CD14-positive monocyte (primary cell): ENCODE measurements at regions not wholly inside any gene's neighbourhood (a gene's known extent, or its start where the extent isn't known, plus 50 kb on each side); places are given as distances from the start of the nearest gene placed in this dataset.

Experiments
- DNase-seq, 3 donors: peaks; one replicate each; pipeline ENCODE4 v3.0.0-alpha.2; 2011 to 2022
- H2AFZ ChIP-seq: 2 replicates; pipeline ENCODE4 v1.6.0; 2012; ENCODE audit warnings: mild to moderate bottlenecking, low read depth, low read length, inconsistent platforms; ENCODE audit not compliant: insufficient read depth, poor library complexity, severe bottlenecking
- H3K27ac ChIP-seq, 2 donors: 1 replicate in 1 of 2; 2 replicates in 1 of 2; pipeline ENCODE4 v1.5.1; 2012 to 2013; ENCODE audit warnings: low read length in 2 of 2, control low read depth in 1 of 2, inconsistent platforms in 1 of 2, low read depth in 1 of 2, mild to moderate bottlenecking in 1 of 2
- H3K27me3 ChIP-seq, 2 donors: one replicate each; pipeline versions ENCODE4 v1.6.0 to v1.6.1; 2011 to 2013; ENCODE audit warnings: low read length in 2 of 2; ENCODE audit not compliant: control insufficient read depth in 2 of 2, insufficient read depth in 2 of 2
- H3K36me3 ChIP-seq, 2 donors: replicated peaks in 1 of 2; 1 replicate in 1 of 2; 2 replicates in 1 of 2; pipeline versions ENCODE4 v1.5.1 to v1.6.1; 2012 to 2013; ENCODE audit warnings: low read length in 2 of 2, control low read depth in 1 of 2, inconsistent platforms in 1 of 2, mild to moderate bottlenecking in 1 of 2; ENCODE audit not compliant: insufficient read depth in 2 of 2, control insufficient read depth in 1 of 2
- H3K4me1 ChIP-seq, 2 donors: 1 replicate in 1 of 2; 2 replicates in 1 of 2; pipeline versions ENCODE4 v1.5.1 to v1.6.1; 2012 to 2013; ENCODE audit warnings: low read length in 2 of 2, control low read depth in 1 of 2, inconsistent platforms in 1 of 2, mild to moderate bottlenecking in 1 of 2, moderate library complexity in 1 of 2; ENCODE audit not compliant: insufficient read depth in 2 of 2, control insufficient read depth in 1 of 2
- H3K4me2 ChIP-seq: replicated peaks from 2 replicates; pipeline ENCODE3; 2012; ENCODE audit warnings: low read length, moderate library complexity, mild to moderate bottlenecking; ENCODE audit not compliant: poor library complexity, severe bottlenecking; ENCODE audit errors: extremely low read depth
- H3K4me3 ChIP-seq, 3 experiments: fragments of 200-600 bp in 1 of 3; sonication (generic) in 1 of 3; replicated peaks in 1 of 3; 1 replicate in 2 of 3; 2 replicates in 1 of 3; pipeline ENCODE4 v1.5.1; 2011 to 2013; ENCODE audit warnings: low read length in 3 of 3, mild to moderate bottlenecking in 3 of 3, control low read depth in 2 of 3, low read depth in 2 of 3, inconsistent platforms in 1 of 3, moderate library complexity in 1 of 3
- H3K79me2 ChIP-seq: 2 replicates; pipeline ENCODE4 v1.6.0; 2012; ENCODE audit warnings: mild to moderate bottlenecking, control low read depth, inconsistent platforms, low read length, moderate library complexity; ENCODE audit not compliant: insufficient read depth
- H3K9ac ChIP-seq: 2 replicates; pipeline ENCODE4 v1.6.0; 2017; ENCODE audit warnings: low read length, mild to moderate bottlenecking; ENCODE audit not compliant: insufficient read depth, poor library complexity, severe bottlenecking
- H3K9me3 ChIP-seq, 2 donors: replicated peaks in 1 of 2; 1 replicate in 1 of 2; 2 replicates in 1 of 2; pipeline versions ENCODE4 v1.5.1 to v1.6.1; 2012 to 2013; ENCODE audit warnings: low read length in 2 of 2, control low read depth in 1 of 2; ENCODE audit not compliant: control insufficient read depth in 1 of 2, insufficient read depth in 1 of 2
- H4K20me1 ChIP-seq: 2 replicates; pipeline ENCODE4 v1.6.0; 2012; ENCODE audit warnings: mild to moderate bottlenecking, low read length, control low read depth, moderate library complexity; ENCODE audit not compliant: insufficient read depth
- H3K27ac Mint-ChIP-seq, 7 donors: one replicate each; pipeline ENCODE4 v1.8.0; 2020; ENCODE audit warnings: mild to moderate bottlenecking in 7 of 7, mixed read lengths in 7 of 7, moderate library complexity in 6 of 7, inconsistent platforms in 2 of 7
- H3K27me3 Mint-ChIP-seq, 3 donors: one replicate each; pipeline ENCODE4 v1.8.0; 2021 to 2022; ENCODE audit warnings: low read depth in 3 of 3, mild to moderate bottlenecking in 3 of 3, mixed read lengths in 3 of 3, moderate library complexity in 3 of 3, inconsistent platforms in 1 of 3
- H3K36me3 Mint-ChIP-seq, 2 donors: one replicate each; pipeline ENCODE4 v1.8.0; 2020; ENCODE audit warnings: mixed read lengths in 2 of 2, inconsistent platforms in 1 of 2, mild to moderate bottlenecking in 1 of 2
- H3K4me1 Mint-ChIP-seq: one replicate; pipeline ENCODE4 v1.8.0; 2020; ENCODE audit warnings: mild to moderate bottlenecking, mixed read lengths
- H3K4me3 Mint-ChIP-seq, 2 donors: one replicate each; pipeline ENCODE4 v1.8.0; 2020; ENCODE audit warnings: mild to moderate bottlenecking in 2 of 2, mixed read lengths in 2 of 2, moderate library complexity in 1 of 2
- H3K9me3 Mint-ChIP-seq, 7 donors: one replicate each; pipeline ENCODE4 v1.8.0; 2020 to 2022; ENCODE audit warnings: mixed read lengths in 7 of 7, mild to moderate bottlenecking in 6 of 7, moderate library complexity in 6 of 7, inconsistent platforms in 2 of 7
- CTCF ChIP-seq: fragments of 200-600 bp; IDR thresholded peaks from one replicate; pipeline ENCODE4 v1.8.0; 2022; ENCODE audit warnings: antibody characterized with exemption, mild to moderate bottlenecking
- WGBS: methylation state at CpG from one replicate; pipeline ENCODE4 v1.1.5; 2013; ENCODE audit warnings: missing lambda C conversion rate; ENCODE audit not compliant: insufficient coverage; 5-methylcytosine and 5-hydroxymethylcytosine counted together
- intact Hi-C, 2 donors: fragments of 100-400 bp; cut with micrococcal nuclease; formaldehyde crosslinking; loops; one replicate each; pipeline versions ENCODE4 v1.15.0 to v1.15.1; 2023

GRCh38 chr10:106312087-106312486, 852.4 kb downstream of the SORCS1 start:
- H3K4me3 Mint-ChIP-seq = no peak overlapping the region
- no peak for DNase-seq
- H3K27ac Mint-ChIP-seq = no peak overlapping the region
- no peaks in the 10 kb centered on the region for H4K20me1 ChIP-seq
- no peaks in the 10 kb centered on the region for H3K27me3 Mint-ChIP-seq
- no peaks in the 10 kb centered on the region for H3K4me1 Mint-ChIP-seq
- no peak overlapping the region for H2AFZ ChIP-seq
- no peaks in the 10 kb centered on the region for H3K36me3 Mint-ChIP-seq
- no peak overlapping the region for H3K27ac ChIP-seq
- H3K4me1 ChIP-seq = no peaks in the 10 kb centered on the region
- H3K36me3 ChIP-seq = no peaks in the 10 kb centered on the region
- H3K4me3 ChIP-seq = no peak overlapping the region
- H3K9ac ChIP-seq = no peak overlapping the region
- no peak for TF ChIP-seq CTCF
- intact Hi-C loops = no loop called here
- H3K9me3 ChIP-seq = no peaks in the 10 kb centered on the region
- H3K27me3 ChIP-seq = no peaks in the 10 kb centered on the region
- no CpG with 5 or more reads among the region's 1 CpG for WGBS
- no peaks in the 10 kb centered on the region for H3K79me2 ChIP-seq
- H3K9me3 Mint-ChIP-seq = peaks cover 0 to 4% (median 0%) of the 10 kb centered on the region in 7 donors
- no peak overlapping the region for H3K4me2 ChIP-seq

GRCh38 chr10:106311590-106311989, 852.9 kb downstream of the SORCS1 start:
- H3K27ac Mint-ChIP-seq = no peak overlapping the region
- Histone ChIP-seq H3K79me2 (no peaks in the 10 kb centered on the region), H4K20me1 (no peaks in the 10 kb centered on the region), H3K4me1 (no peaks in the 10 kb centered on the region), H3K36me3 (no peaks in the 10 kb centered on the region), H2AFZ (no peak overlapping the region), H3K27me3 (no peaks in the 10 kb centered on the region), H3K9ac (no peak overlapping the region), H3K27ac (no peak overlapping the region), H3K9me3 (no peaks in the 10 kb centered on the region), H3K4me3 (no peak overlapping the region), H3K4me2 (no peak overlapping the region)
- WGBS = no CpG with 5 or more reads among the region's 4 CpGs
- no peaks in the 10 kb centered on the region for H3K4me1 Mint-ChIP-seq
- TF ChIP-seq CTCF = no peak
- no peaks in the 10 kb centered on the region for H3K27me3 Mint-ChIP-seq
- H3K4me3 Mint-ChIP-seq = no peak overlapping the region
- peaks cover 0 to 4% (median 0%) of the 10 kb centered on the region in 7 donors for H3K9me3 Mint-ChIP-seq
- no peak for DNase-seq
- H3K36me3 Mint-ChIP-seq = no peaks in the 10 kb centered on the region
- intact Hi-C loops = no loop called here
